Endothelial cell of umbilical vein (primary cell): ENCODE measurements at regions not wholly inside any gene's neighbourhood (a gene's known extent, or its start where the extent isn't known, plus 50 kb on each side); places are given as distances from the start of the nearest gene placed in this dataset.

Source experiments
- EZH2 ChIP-seq: IDR thresholded peaks from 2 replicates; pipeline ENCODE4 v1.6.1; 2012; ENCODE audit warnings: borderline replicate concordance, low read depth, mild to moderate bottlenecking, moderate library complexity, low read length, inconsistent platforms; ENCODE audit not compliant: severe bottlenecking
- FOS ChIP-seq: IDR thresholded peaks from 2 replicates; pipeline ENCODE4 v1.6.1; 2011; ENCODE audit warnings: mild to moderate bottlenecking, low read length, moderate library complexity, borderline replicate concordance; ENCODE audit not compliant: insufficient read depth
- GATA2 ChIP-seq: IDR thresholded peaks from 2 replicates; pipeline ENCODE4 v1.7.0; 2011; ENCODE audit warnings: low read depth, mild to moderate bottlenecking, moderate library complexity, mixed read lengths, low read length; ENCODE audit not compliant: insufficient read length, insufficient read depth
- JUN ChIP-seq: IDR thresholded peaks from 2 replicates; pipeline ENCODE4 v1.6.1; 2011; ENCODE audit warnings: borderline replicate concordance, low read depth; ENCODE audit not compliant: insufficient read length, insufficient read depth
- MAX ChIP-seq: IDR thresholded peaks from 2 replicates; pipeline ENCODE4 v1.6.1; 2011; ENCODE audit not compliant: insufficient read depth, insufficient read length
- MYC ChIP-seq: IDR thresholded peaks from one replicate; pipeline ENCODE4 v1.6.1; 2011; ENCODE audit warnings: mild to moderate bottlenecking, low read depth, low read length
- POLR2A ChIP-seq: IDR thresholded peaks from 2 replicates; pipeline ENCODE4 v1.6.1; 2012; ENCODE audit warnings: low read depth, mild to moderate bottlenecking, control low read depth, low read length
- POLR2AphosphoS5 ChIP-seq: IDR thresholded peaks from 2 replicates; pipeline ENCODE4 v1.6.1; 2012; ENCODE audit warnings: low read depth, mild to moderate bottlenecking, control low read depth, low read length, moderate library complexity; ENCODE audit not compliant: insufficient read depth
- TF ChIP-seq, protein P1 (sequence below), 2 donors: IDR thresholded peaks; 1 replicate in 1 of 2; 2 replicates in 1 of 2; pipeline ENCODE4 v1.5.1; 2011; ENCODE audit warnings: low read length in 2 of 2, mild to moderate bottlenecking in 2 of 2, moderate library complexity in 2 of 2, control low read depth in 1 of 2, inconsistent platforms in 1 of 2, low read depth in 1 of 2; ENCODE audit not compliant: insufficient read depth in 1 of 2; ENCODE audit errors: extremely low read depth in 1 of 2

DNA sequence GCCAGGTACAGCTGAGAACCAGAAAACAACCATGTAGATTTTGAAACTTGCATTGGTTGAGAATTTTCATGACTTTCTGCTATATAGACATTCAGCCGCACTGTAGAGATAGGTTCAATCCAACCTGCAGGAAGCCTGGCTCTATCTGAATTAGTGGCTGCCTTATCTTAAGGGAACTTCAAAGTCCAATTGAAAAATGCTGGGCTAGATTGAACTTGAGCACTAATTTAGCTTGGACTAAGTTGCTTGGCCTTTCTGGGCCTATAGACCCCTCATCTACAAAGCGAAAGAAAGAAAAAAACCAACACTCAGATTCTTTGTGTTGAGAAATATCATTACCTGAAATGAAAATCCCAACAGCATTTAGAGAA lies 332.4 kb downstream of the NUAK1 start:
- TF ChIP-seq, protein P1, sequence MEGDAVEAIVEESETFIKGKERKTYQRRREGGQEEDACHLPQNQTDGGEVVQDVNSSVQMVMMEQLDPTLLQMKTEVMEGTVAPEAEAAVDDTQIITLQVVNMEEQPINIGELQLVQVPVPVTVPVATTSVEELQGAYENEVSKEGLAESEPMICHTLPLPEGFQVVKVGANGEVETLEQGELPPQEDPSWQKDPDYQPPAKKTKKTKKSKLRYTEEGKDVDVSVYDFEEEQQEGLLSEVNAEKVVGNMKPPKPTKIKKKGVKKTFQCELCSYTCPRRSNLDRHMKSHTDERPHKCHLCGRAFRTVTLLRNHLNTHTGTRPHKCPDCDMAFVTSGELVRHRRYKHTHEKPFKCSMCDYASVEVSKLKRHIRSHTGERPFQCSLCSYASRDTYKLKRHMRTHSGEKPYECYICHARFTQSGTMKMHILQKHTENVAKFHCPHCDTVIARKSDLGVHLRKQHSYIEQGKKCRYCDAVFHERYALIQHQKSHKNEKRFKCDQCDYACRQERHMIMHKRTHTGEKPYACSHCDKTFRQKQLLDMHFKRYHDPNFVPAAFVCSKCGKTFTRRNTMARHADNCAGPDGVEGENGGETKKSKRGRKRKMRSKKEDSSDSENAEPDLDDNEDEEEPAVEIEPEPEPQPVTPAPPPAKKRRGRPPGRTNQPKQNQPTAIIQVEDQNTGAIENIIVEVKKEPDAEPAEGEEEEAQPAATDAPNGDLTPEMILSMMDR (IDR thresholded peaks at IDR 0.05; ENCODE audit: extremely low read depth in 1 of 2, insufficient read depth in 1 of 2, low read depth in 1 of 2, low read length in 2 of 2), result no peak
- no peak for TF ChIP-seq MAX
- TF ChIP-seq POLR2A, result no peak
- no peak for TF ChIP-seq GATA2
- TF ChIP-seq EZH2, result no peak
- no peak for TF ChIP-seq JUN
- no peak for TF ChIP-seq MYC
- TF ChIP-seq POLR2AphosphoS5, result no peak
- no peak for TF ChIP-seq FOS
